ENCODE measurements at regions not wholly inside any gene's neighbourhood (a gene's known extent, or its start where the extent isn't known, plus 50 kb on each side); places are given as distances from the start of the nearest gene placed in this dataset.

- ChIA-PET RAD21 (ENCODE audit: unreplicated experiment) (no interaction called here), POLR2A (no interaction called here), CTCF (interaction anchor here (0.7 kb wide), 1 partner anchor 45 kb away, joined by 3 read pairs; no protein-coding TSS in a partner anchor), SMC1A (ENCODE audit: uncharacterized antibody, unreplicated experiment) (no interaction called here)
- no peaks in the 10 kb centered on the region; the same call in 2 of the 3 replicates for H3K9me3 ChIP-seq (replicated peaks; ENCODE audit: control insufficient read depth, insufficient read depth, low read length)
- TF ChIP-seq ZBTB4 (CRISPR knock-in tag; IDR thresholded peaks at IDR 0.05) = no peak
- no peak for TF ChIP-seq ZNF207 (IDR thresholded peaks at IDR 0.05; ENCODE audit: borderline replicate concordance)
- TF ChIP-seq RAD21 (IDR thresholded peaks at IDR 0.05; ENCODE audit: insufficient read depth, low read depth, low read length) = no peak
- no peak for TF ChIP-seq BCL11A (IDR thresholded peaks at IDR 0.05; ENCODE audit: low read depth, low read length)
- TF ChIP-seq FOS (IDR thresholded peaks at IDR 0.05; ENCODE audit: borderline replicate concordance, extremely low read depth, insufficient read length) = no peak
- no peak for TF ChIP-seq WRNIP1 (IDR thresholded peaks at IDR 0.05; ENCODE audit: borderline replicate concordance, low read depth, low read length)
- TF ChIP-seq NR2C2 (IDR thresholded peaks at IDR 0.05; ENCODE audit: borderline replicate concordance, control insufficient read depth, insufficient read length, low read depth) = no peak
- TF ChIP-seq CBX5 (IDR thresholded peaks at IDR 0.05; ENCODE audit: low read depth) = no peak
- H3K36me3 ChIP-seq (ENCODE audit: control insufficient read depth in 2 of 2, insufficient read depth in 2 of 2, low read length in 1 of 2) = no peaks in the 10 kb centered on the region
- no peak overlapping the region for H3K4me3 ChIP-seq
- no peak for DNase-seq (ENCODE audit: low read depth, low spot score)
- intact Hi-C loops (cut with micrococcal nuclease; ENCODE audit: unreplicated experiment) = no loop called here
- no peak overlapping the region for H2AFZ ChIP-seq (ENCODE audit: control insufficient read depth, low read depth, low read length)
- no peaks in the 10 kb centered on the region for H3K79me2 ChIP-seq (ENCODE audit: control insufficient read depth, insufficient read depth, low read length)
- H3K9ac ChIP-seq (ENCODE audit: control insufficient read depth, insufficient read depth, low read length) = no peak overlapping the region
- no peak for ATAC-seq
- in situ Hi-C loops (cut with MboI) = no loop called here
- FAIRE-seq = no peak
- WGBS (ENCODE audit: insufficient coverage, insufficient replicate concordance, low lambda C conversion rate, missing lambda C conversion rate) = 71% methylated on average over 4 of the region's 4 CpGs
- H4K20me1 ChIP-seq (ENCODE audit: control insufficient read depth, insufficient read depth) = no peaks in the 10 kb centered on the region
- no peaks in the 10 kb centered on the region for H3K4me1 ChIP-seq (ENCODE audit: control insufficient read depth, insufficient read depth, low read length)
- no TSS peak for BruUV-seq (replicated peaks)
- no peaks in the 10 kb centered on the region for H3K27me3 ChIP-seq (replicated peaks in 1 of 2; ENCODE audit: control insufficient read depth in 2 of 2, insufficient read depth in 2 of 2, low read length in 1 of 2)
- H3K27ac ChIP-seq (ENCODE audit: control insufficient read depth, insufficient read depth) = no peak overlapping the region
- H3K4me2 ChIP-seq (ENCODE audit: control insufficient read depth, insufficient read depth) = no peak overlapping the region
These were observed 558.6 kb upstream of the IGFBP3 start for GRCh38 chr7:46479680-46480079.
